SU-DHL-6 (cell line): ENCODE measurements at regions not wholly inside any gene's neighbourhood (a gene's known extent, or its start where the extent isn't known, plus 50 kb on each side); places are given as distances from the start of the nearest gene placed in this dataset.

Experiments used
- H2AFZ ChIP-seq: fragments of 200-600 bp; sonication (generic); 2 replicates; pipeline ENCODE4 v1.6.1; 2014; ENCODE audit warnings: low read depth, mild to moderate bottlenecking, moderate library complexity, mixed read lengths, antibody characterized with exemption, low read length; ENCODE audit not compliant: severe bottlenecking
- H3F3A ChIP-seq: fragments of 200-600 bp; shearing (Covaris generic); 2 replicates; pipeline ENCODE4 v1.6.0; 2016; ENCODE audit warnings: antibody characterized with exemption, mild to moderate bottlenecking; ENCODE audit not compliant: insufficient read depth
- H3K27ac ChIP-seq: fragments of 200-600 bp; sonication (generic); 2 replicates; pipeline ENCODE4 v1.5.1; 2016; ENCODE audit warnings: low read depth, mild to moderate bottlenecking, low read length, moderate library complexity, mixed read lengths
- H3K27me3 ChIP-seq: fragments of 200-600 bp; sonication (generic), shearing (Covaris generic); 2 replicates; pipeline ENCODE4 v1.6.0; 2014; ENCODE audit warnings: mild to moderate bottlenecking, low read length
- H3K36me3 ChIP-seq: fragments of 200-600 bp; sonication (generic); 2 replicates; pipeline ENCODE4 v1.6.1; 2014; ENCODE audit warnings: mild to moderate bottlenecking, low read length, mixed read lengths
- H3K4me2 ChIP-seq: fragments of 300-600, 200-600 bp; shearing (Covaris generic), sonication (generic); 2 replicates; pipeline ENCODE4 v1.6.0; 2014; ENCODE audit warnings: low read length, low read depth, mild to moderate bottlenecking; ENCODE audit not compliant: poor library complexity, severe bottlenecking
- H3K4me3 ChIP-seq: fragments of 200-600 bp; sonication (generic); 2 replicates; pipeline ENCODE4 v1.5.1; 2014; ENCODE audit warnings: antibody characterized with exemption, low read length, mild to moderate bottlenecking, mixed read lengths; ENCODE audit not compliant: insufficient read depth, poor library complexity, severe bottlenecking
- H3K79me2 ChIP-seq: fragments of 200-600 bp; sonication (generic); 2 replicates; pipeline ENCODE4 v1.6.1; 2014; ENCODE audit warnings: mild to moderate bottlenecking, low read length, moderate library complexity; ENCODE audit not compliant: insufficient read depth
- H3K9ac ChIP-seq: fragments of 200-600 bp; sonication (generic); 2 replicates; pipeline ENCODE4 v1.7.0; 2014; ENCODE audit warnings: mild to moderate bottlenecking, low read length
- H3K9me2 ChIP-seq: fragments of 200-600 bp; sonication (generic); replicated peaks from 2 replicates; pipeline ENCODE4 v1.6.1; 2014; ENCODE audit warnings: low read length; ENCODE audit not compliant: insufficient read depth
- H3K9me3 ChIP-seq: fragments of 200-600 bp; sonication (generic); 2 replicates; pipeline ENCODE4 v1.6.1; 2014; ENCODE audit warnings: low read length, mixed read lengths; ENCODE audit not compliant: insufficient read depth
- H4K20me1 ChIP-seq: fragments of 200-600 bp; sonication (generic); 2 replicates; pipeline ENCODE4 v1.6.1; 2014; ENCODE audit warnings: low read depth, mild to moderate bottlenecking, antibody characterized with exemption, low read length, moderate library complexity, mixed read lengths
- EZH2phosphoT487 ChIP-seq: fragments of 200-600 bp; sonication (generic), shearing (Covaris generic); conservative IDR thresholded peaks from 2 replicates; pipeline ENCODE4 v1.6.1; 2018; ENCODE audit warnings: mild to moderate bottlenecking, antibody characterized with exemption, low read length, moderate library complexity, mixed read lengths
- TF ChIP-seq, protein P1 (sequence below): fragments of 200-600 bp; sonication (generic); IDR thresholded peaks from one replicate; pipeline ENCODE4 v1.5.1; 2017; ENCODE audit warnings: antibody characterized with exemption, mild to moderate bottlenecking, low read length, moderate library complexity; ENCODE audit not compliant: insufficient read depth, poor library complexity, severe bottlenecking

DNA sequence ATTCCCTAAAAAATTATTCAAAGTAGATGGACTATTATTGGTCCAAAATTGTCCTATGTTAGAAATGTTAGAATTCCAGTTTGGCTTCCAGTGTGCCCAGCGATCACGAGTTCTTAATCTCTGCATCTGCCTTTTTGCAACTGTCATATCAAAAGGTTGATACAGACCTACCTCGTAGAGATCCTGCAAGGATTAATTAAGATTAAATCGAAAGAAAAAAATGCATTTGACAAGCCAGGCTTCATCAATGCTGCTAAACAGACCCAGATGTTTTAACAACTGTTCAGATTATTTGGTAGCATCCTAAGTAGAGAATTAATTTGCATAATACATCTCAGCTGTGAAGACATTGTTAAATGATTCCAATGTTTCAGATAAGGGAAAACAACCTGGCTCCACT is 336.5 kb downstream of the CRPPA start:
- Histone ChIP-seq H3K9me2 (no peaks in the 10 kb centered on the region), H3K36me3 (no peaks in the 10 kb centered on the region), H3F3A (no peaks in the 10 kb centered on the region), H2AFZ (no peak overlapping the region), H4K20me1 (no peaks in the 10 kb centered on the region), H3K4me3 (no peak overlapping the region), H3K9ac (no peak overlapping the region), H3K27me3 (no peaks in the 10 kb centered on the region), H3K9me3 (no peaks in the 10 kb centered on the region), H3K79me2 (no peaks in the 10 kb centered on the region), H3K27ac (no peak overlapping the region), H3K4me2 (no peak overlapping the region)
- no peak for TF ChIP-seq EZH2phosphoT487
- TF ChIP-seq, protein P1, sequence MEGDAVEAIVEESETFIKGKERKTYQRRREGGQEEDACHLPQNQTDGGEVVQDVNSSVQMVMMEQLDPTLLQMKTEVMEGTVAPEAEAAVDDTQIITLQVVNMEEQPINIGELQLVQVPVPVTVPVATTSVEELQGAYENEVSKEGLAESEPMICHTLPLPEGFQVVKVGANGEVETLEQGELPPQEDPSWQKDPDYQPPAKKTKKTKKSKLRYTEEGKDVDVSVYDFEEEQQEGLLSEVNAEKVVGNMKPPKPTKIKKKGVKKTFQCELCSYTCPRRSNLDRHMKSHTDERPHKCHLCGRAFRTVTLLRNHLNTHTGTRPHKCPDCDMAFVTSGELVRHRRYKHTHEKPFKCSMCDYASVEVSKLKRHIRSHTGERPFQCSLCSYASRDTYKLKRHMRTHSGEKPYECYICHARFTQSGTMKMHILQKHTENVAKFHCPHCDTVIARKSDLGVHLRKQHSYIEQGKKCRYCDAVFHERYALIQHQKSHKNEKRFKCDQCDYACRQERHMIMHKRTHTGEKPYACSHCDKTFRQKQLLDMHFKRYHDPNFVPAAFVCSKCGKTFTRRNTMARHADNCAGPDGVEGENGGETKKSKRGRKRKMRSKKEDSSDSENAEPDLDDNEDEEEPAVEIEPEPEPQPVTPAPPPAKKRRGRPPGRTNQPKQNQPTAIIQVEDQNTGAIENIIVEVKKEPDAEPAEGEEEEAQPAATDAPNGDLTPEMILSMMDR = no peak

DNA sequence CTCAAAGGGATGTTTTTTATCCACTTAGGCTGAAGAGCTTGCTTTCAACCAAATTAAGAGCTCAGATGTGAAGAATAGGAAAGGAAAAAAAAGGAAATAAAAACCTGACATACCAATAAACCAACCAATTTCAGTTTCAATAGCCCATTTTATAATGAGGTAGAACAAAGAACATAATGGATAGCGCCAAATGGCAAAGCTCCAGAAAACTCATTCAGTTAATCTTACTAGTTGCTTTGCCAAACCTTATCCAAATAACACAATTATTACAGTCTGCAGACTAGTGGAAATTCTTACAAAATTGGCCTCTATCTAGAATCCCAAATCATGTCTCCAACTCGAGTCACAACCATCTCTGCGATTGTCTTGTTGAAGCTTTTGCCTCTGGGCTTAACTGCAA is 337.0 kb downstream of the CRPPA start:
- Histone ChIP-seq H3K9me3 (no peaks in the 10 kb centered on the region), H3K79me2 (no peaks in the 10 kb centered on the region), H2AFZ (no peak overlapping the region), H3K4me3 (no peak overlapping the region), H4K20me1 (no peaks in the 10 kb centered on the region), H3K36me3 (no peaks in the 10 kb centered on the region), H3K4me2 (no peak overlapping the region), H3K27ac (no peak overlapping the region), H3K9ac (no peak overlapping the region), H3K27me3 (no peaks in the 10 kb centered on the region), H3K9me2 (no peaks in the 10 kb centered on the region), H3F3A (no peaks in the 10 kb centered on the region)
- no peak for TF ChIP-seq EZH2phosphoT487
- TF ChIP-seq, protein P1 = no peak

DNA sequence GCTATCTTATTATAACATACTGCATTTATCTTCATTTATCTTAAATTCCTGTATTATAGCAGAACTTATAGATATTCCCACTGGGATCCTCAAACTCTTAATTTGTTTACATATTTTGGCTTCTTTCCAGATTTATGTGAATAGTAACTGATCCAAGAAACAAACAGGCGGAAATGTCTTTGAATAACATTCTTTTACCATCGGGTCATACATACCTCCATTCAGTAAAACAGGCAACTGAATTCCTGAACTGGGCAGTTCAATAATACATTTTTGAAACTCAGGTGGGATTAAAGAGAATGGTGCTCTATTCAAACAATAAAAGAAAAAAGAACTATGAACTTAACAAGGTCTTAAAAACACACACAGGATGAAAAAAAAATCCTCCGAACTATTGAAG is 337.4 kb downstream of the CRPPA start:
- no peaks in the 10 kb centered on the region for H3K27me3 ChIP-seq
- no peaks in the 10 kb centered on the region for H3K9me3 ChIP-seq
- H3K4me3 ChIP-seq = no peak overlapping the region
- no peak overlapping the region for H2AFZ ChIP-seq
- no peaks in the 10 kb centered on the region for H3K79me2 ChIP-seq
- no peak overlapping the region for H3K4me2 ChIP-seq
- no peak overlapping the region for H3K9ac ChIP-seq
- no peaks in the 10 kb centered on the region for H3K36me3 ChIP-seq
- TF ChIP-seq, protein P1 = no peak
- TF ChIP-seq EZH2phosphoT487 = no peak
- no peak overlapping the region for H3K27ac ChIP-seq
- no peaks in the 10 kb centered on the region for H4K20me1 ChIP-seq
- no peaks in the 10 kb centered on the region for H3F3A ChIP-seq
- no peaks in the 10 kb centered on the region for H3K9me2 ChIP-seq
